WTC11 (cell line): ENCODE measurements at regions not wholly inside any gene's neighbourhood (a gene's known extent, or its start where the extent isn't known, plus 50 kb on each side); places are given as distances from the start of the nearest gene placed in this dataset.

ENCODE experiments used
- CBFB ChIP-seq: sonication (generic); formaldehyde crosslinking; IDR thresholded peaks from 2 replicates; pipeline ENCODE4 v1.8.1; 2022; ENCODE audit warnings: mild to moderate bottlenecking, low read depth, missing genetic modification reagents
- CTCF ChIP-seq: fragments of 200-600 bp; IDR thresholded peaks from 2 replicates; pipeline ENCODE4 v1.8.0; 2022; ENCODE audit warnings: antibody characterized with exemption
- RELA ChIP-seq: sonication (generic); formaldehyde crosslinking; IDR thresholded peaks from 2 replicates; pipeline ENCODE4 v1.8.1; 2022; ENCODE audit warnings: missing genetic modification reagents, mild to moderate bottlenecking, borderline replicate concordance
- SP1 ChIP-seq: sonication (generic); formaldehyde crosslinking; conservative IDR thresholded peaks from 2 replicates; pipeline ENCODE4 v1.8.1; 2022; ENCODE audit warnings: missing genetic modification reagents
- TP53 ChIP-seq: sonication (generic); formaldehyde crosslinking; IDR thresholded peaks from 2 replicates; pipeline ENCODE4 v1.8.1; 2023; ENCODE audit warnings: mild to moderate bottlenecking, missing genetic modification reagents
- ZBTB43 ChIP-seq: sonication (generic); formaldehyde crosslinking; IDR thresholded peaks from 2 replicates; pipeline ENCODE4 v1.8.1; 2023; ENCODE audit warnings: mild to moderate bottlenecking, missing genetic modification reagents
- ZNF317 ChIP-seq: sonication (generic); formaldehyde crosslinking; IDR thresholded peaks from 2 replicates; pipeline ENCODE4 v1.8.1; 2023; ENCODE audit warnings: low read depth, mild to moderate bottlenecking, moderate library complexity, missing genetic modification reagents, borderline replicate concordance
- TF ChIP-seq, protein P1 (sequence below): sonication (generic); formaldehyde crosslinking; IDR thresholded peaks from 2 replicates; pipeline ENCODE4 v1.8.1; 2022; ENCODE audit warnings: low read depth, missing genetic modification reagents, borderline replicate concordance
- TF ChIP-seq, protein P2 (sequence below): sonication (generic); formaldehyde crosslinking; IDR thresholded peaks from 2 replicates; pipeline ENCODE4 v1.8.0; 2022; ENCODE audit warnings: mild to moderate bottlenecking, missing genetic modification reagents
- TF ChIP-seq, protein P3 (sequence below): fragments of 250-450 bp; sonication (Bioruptor Pico); IDR thresholded peaks from 2 replicates; pipeline ENCODE4 v2.1.2; 2022; ENCODE audit warnings: mild to moderate bottlenecking, moderate library complexity
- TF ChIP-seq, protein P4 (sequence below): sonication (generic); formaldehyde crosslinking; IDR thresholded peaks from 2 replicates; pipeline ENCODE4 v1.8.1; 2022; ENCODE audit warnings: mild to moderate bottlenecking, moderate library complexity, missing genetic modification reagents

- TF ChIP-seq CTCF (no peak), TP53 (CRISPR knock-in tag) (no peak), ZNF317 (CRISPR knock-in tag) (no peak), RELA (CRISPR knock-in tag) (no peak), ZBTB43 (CRISPR knock-in tag) (no peak), CBFB (CRISPR knock-in tag) (no peak), SP1 (CRISPR knock-in tag) (no peak)
- TF ChIP-seq, protein P1, sequence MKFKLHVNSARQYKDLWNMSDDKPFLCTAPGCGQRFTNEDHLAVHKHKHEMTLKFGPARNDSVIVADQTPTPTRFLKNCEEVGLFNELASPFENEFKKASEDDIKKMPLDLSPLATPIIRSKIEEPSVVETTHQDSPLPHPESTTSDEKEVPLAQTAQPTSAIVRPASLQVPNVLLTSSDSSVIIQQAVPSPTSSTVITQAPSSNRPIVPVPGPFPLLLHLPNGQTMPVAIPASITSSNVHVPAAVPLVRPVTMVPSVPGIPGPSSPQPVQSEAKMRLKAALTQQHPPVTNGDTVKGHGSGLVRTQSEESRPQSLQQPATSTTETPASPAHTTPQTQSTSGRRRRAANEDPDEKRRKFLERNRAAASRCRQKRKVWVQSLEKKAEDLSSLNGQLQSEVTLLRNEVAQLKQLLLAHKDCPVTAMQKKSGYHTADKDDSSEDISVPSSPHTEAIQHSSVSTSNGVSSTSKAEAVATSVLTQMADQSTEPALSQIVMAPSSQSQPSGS (CRISPR knock-in tag) = no peak
- TF ChIP-seq, protein P2, sequence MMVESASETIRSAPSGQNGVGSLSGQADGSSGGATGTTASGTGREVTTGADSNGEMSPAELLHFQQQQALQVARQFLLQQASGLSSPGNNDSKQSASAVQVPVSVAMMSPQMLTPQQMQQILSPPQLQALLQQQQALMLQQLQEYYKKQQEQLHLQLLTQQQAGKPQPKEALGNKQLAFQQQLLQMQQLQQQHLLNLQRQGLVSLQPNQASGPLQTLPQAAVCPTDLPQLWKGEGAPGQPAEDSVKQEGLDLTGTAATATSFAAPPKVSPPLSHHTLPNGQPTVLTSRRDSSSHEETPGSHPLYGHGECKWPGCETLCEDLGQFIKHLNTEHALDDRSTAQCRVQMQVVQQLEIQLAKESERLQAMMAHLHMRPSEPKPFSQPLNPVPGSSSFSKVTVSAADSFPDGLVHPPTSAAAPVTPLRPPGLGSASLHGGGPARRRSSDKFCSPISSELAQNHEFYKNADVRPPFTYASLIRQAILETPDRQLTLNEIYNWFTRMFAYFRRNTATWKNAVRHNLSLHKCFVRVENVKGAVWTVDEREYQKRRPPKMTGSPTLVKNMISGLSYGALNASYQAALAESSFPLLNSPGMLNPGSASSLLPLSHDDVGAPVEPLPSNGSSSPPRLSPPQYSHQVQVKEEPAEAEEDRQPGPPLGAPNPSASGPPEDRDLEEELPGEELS (CRISPR knock-in tag) = no peak
- TF ChIP-seq, protein P3, sequence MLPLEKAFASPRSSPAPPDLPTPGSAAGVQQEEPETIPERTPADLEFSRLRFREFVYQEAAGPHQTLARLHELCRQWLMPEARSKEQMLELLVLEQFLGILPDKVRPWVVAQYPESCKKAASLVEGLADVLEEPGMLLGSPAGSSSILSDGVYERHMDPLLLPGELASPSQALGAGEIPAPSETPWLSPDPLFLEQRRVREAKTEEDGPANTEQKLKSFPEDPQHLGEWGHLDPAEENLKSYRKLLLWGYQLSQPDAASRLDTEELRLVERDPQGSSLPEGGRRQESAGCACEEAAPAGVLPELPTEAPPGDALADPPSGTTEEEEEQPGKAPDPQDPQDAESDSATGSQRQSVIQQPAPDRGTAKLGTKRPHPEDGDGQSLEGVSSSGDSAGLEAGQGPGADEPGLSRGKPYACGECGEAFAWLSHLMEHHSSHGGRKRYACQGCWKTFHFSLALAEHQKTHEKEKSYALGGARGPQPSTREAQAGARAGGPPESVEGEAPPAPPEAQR (CRISPR knock-in tag) = no peak
- TF ChIP-seq, protein P4, sequence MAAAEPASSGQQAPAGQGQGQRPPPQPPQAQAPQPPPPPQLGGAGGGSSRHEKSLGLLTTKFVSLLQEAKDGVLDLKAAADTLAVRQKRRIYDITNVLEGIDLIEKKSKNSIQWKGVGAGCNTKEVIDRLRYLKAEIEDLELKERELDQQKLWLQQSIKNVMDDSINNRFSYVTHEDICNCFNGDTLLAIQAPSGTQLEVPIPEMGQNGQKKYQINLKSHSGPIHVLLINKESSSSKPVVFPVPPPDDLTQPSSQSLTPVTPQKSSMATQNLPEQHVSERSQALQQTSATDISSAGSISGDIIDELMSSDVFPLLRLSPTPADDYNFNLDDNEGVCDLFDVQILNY (CRISPR knock-in tag) = no peak
Observed at GRCh38 chr13:105107781-105108180, 1427.7 kb downstream of the EFNB2 start.
